DND-41 (cell line): ENCODE measurements at regions not wholly inside any gene's neighbourhood (a gene's known extent, or its start where the extent isn't known, plus 50 kb on each side); places are given as distances from the start of the nearest gene placed in this dataset.

Source experiments
- CTCF ChIP-seq: IDR thresholded peaks from 2 replicates; pipeline ENCODE4 v1.5.1; 2012; ENCODE audit warnings: borderline replicate concordance, low read length, moderate library complexity, mild to moderate bottlenecking; ENCODE audit not compliant: poor library complexity, severe bottlenecking; ENCODE audit errors: extremely low read depth
- EZH2 ChIP-seq: IDR thresholded peaks from 3 replicates; pipeline ENCODE4 v1.6.1; 2012; ENCODE audit warnings: borderline replicate concordance, low read depth, mild to moderate bottlenecking, moderate library complexity, low read length, inconsistent platforms; ENCODE audit not compliant: severe bottlenecking

- TF ChIP-seq CTCF (no peak), EZH2 (no peak)
Measured at GRCh38 chr1:59138402-59138801, 158.5 kb upstream of the FGGY start.
